HCT116 (cell line): ENCODE measurements at regions not wholly inside any gene's neighbourhood (a gene's known extent, or its start where the extent isn't known, plus 50 kb on each side); places are given as distances from the start of the nearest gene placed in this dataset.

Experiments
- ATAC-seq: fragments of 200-7000 bp; cut with Tn5 transposase; 2 replicates; pipeline ENCODE4 v1.9.1; 2020; ENCODE audit warnings: mild to moderate bottlenecking, moderate library complexity
- BruUV-seq: library from RNA; stranded (reverse); fragments of 400-500 nt; replicated peaks from 2 replicates; lab custom pipeline; 2021; lab: Mats Ljungman, UMichigan
- CTCF ChIA-PET: fragments of 300-600 bp; sonication (Branson Sonifier 250); formaldehyde crosslinking; loops from one replicate; lab custom pipeline; 2021; ENCODE audit warnings: antibody characterized with exemption; lab: Charles Lee
- POLR2A ChIA-PET: fragments of 300-600, 350-600 bp; sonication (Branson Sonifier 250); formaldehyde crosslinking; loops from one replicate; lab custom pipeline; 2021; ENCODE audit warnings: antibody characterized with exemption; lab: Charles Lee
- RAD21 ChIA-PET, 2 experiments: fragments of 300-600 bp; sonication (Branson Sonifier 250); formaldehyde crosslinking; loops; one replicate each; lab custom pipeline; 2023; ENCODE audit warnings: low total read pairs in 2 of 2; ENCODE audit not compliant: uncharacterized antibody in 2 of 2, unreplicated experiment in 2 of 2, low non-redundant PET in 1 of 2; lab: Charles Lee
- DNase-seq: peaks from one replicate; pipeline ENCODE4 v3.0.0-alpha.2; 2010; ENCODE audit warnings: low read depth, low spot score
- H2AFZ ChIP-seq: fragments of 200-600 bp; shearing (Covaris generic), sonication (generic); 2 replicates; pipeline ENCODE4 v1.6.1; 2017; ENCODE audit warnings: low read depth, mixed run types, mixed read lengths, antibody characterized with exemption, low read length; ENCODE audit not compliant: poor library complexity, severe bottlenecking
- H3K27ac ChIP-seq: 2 replicates; pipeline ENCODE4 v1.5.1; 2012; ENCODE audit warnings: low read depth, low read length
- H3K27me3 ChIP-seq: fragments of 200-600 bp; sonication (generic); 2 replicates; pipeline ENCODE4 v1.6.1; 2016; ENCODE audit warnings: mixed run types, low read length, mixed read lengths; ENCODE audit not compliant: insufficient read depth
- H3K36me3 ChIP-seq, 2 experiments: fragments of 200-500 bp in 1 of 2; fragments of 200-600 bp in 1 of 2; sonication (Bioruptor generic) in 1 of 2; sonication (generic) in 1 of 2; 2 replicates each; pipeline versions ENCODE4 v1.5.1 to v1.6.1; 2014 to 2016; ENCODE audit warnings: low read length in 2 of 2, inconsistent platforms in 1 of 2, mixed read lengths in 1 of 2, mixed run types in 1 of 2; ENCODE audit not compliant: insufficient read depth in 2 of 2, control insufficient read depth in 1 of 2
- H3K4me1 ChIP-seq, 2 experiments: fragments of 200-600 bp in 1 of 2; sonication (generic) in 1 of 2; 2 replicates each; pipeline versions ENCODE4 v1.5.1 to v1.6.1; 2012 to 2017; ENCODE audit warnings: low read length in 2 of 2, inconsistent platforms in 1 of 2, mild to moderate bottlenecking in 1 of 2, mixed read lengths in 1 of 2, mixed run types in 1 of 2, moderate library complexity in 1 of 2; ENCODE audit not compliant: insufficient read depth in 2 of 2, control insufficient read depth in 1 of 2
- H3K4me2 ChIP-seq: fragments of 200-600 bp; sonication (generic); 2 replicates; pipeline ENCODE4 v1.6.1; 2017; ENCODE audit warnings: mixed run types, low read length, mixed read lengths
- H3K4me3 ChIP-seq, 2 experiments: fragments of 200-600 bp in 1 of 2; sonication (generic) in 1 of 2; replicated peaks in 1 of 2; 2 replicates each; pipeline ENCODE4 v1.5.1; 2011 to 2016; ENCODE audit warnings: low read length in 2 of 2, control low read depth in 1 of 2, low read depth in 1 of 2, mild to moderate bottlenecking in 1 of 2, mixed read lengths in 1 of 2, mixed run types in 1 of 2
- H3K79me2 ChIP-seq: fragments of 200-600 bp; sonication (generic); 2 replicates; pipeline ENCODE4 v1.6.1; 2017; ENCODE audit warnings: mild to moderate bottlenecking, mixed run types, low read length, moderate library complexity, mixed read lengths; ENCODE audit not compliant: insufficient read depth
- H3K9ac ChIP-seq: fragments of 200-600 bp; sonication (generic); 2 replicates; pipeline ENCODE4 v1.6.1; 2016; ENCODE audit warnings: low read length, mixed read lengths
- H3K9me2 ChIP-seq: fragments of 200-600 bp; sonication (generic), shearing (Covaris generic); 2 replicates; pipeline ENCODE4 v1.6.1; 2017; ENCODE audit warnings: mixed run types, mild to moderate bottlenecking, moderate library complexity; ENCODE audit not compliant: insufficient read depth
- H3K9me3 ChIP-seq, 2 experiments: fragments of 200-500 bp in 1 of 2; fragments of 200-600 bp in 1 of 2; sonication (Bioruptor generic) in 1 of 2; sonication (generic) in 1 of 2; 2 replicates each; pipeline ENCODE4 v1.6.1; 2014 to 2017; ENCODE audit warnings: low read length in 2 of 2, mixed read lengths in 2 of 2, inconsistent platforms in 1 of 2, low read depth in 1 of 2, mild to moderate bottlenecking in 1 of 2, mixed run types in 1 of 2, moderate library complexity in 1 of 2; ENCODE audit not compliant: control insufficient read depth in 1 of 2, insufficient read depth in 1 of 2
- H4K20me1 ChIP-seq: fragments of 200-600 bp; sonication (generic), shearing (Covaris generic); 2 replicates; pipeline ENCODE4 v1.6.1; 2017; ENCODE audit warnings: mixed run types, mild to moderate bottlenecking, moderate library complexity; ENCODE audit not compliant: insufficient read depth
- ATF3 ChIP-seq: IDR thresholded peaks from 2 replicates; pipeline ENCODE4 v1.6.1; 2012
- CEBPB ChIP-seq: IDR thresholded peaks from 2 replicates; pipeline ENCODE4 v1.6.1; 2012; ENCODE audit warnings: low read depth
- CTCF ChIP-seq, 3 experiments: fragments of 200-600 bp in 1 of 3; sonication (generic) in 1 of 3; IDR thresholded peaks in 2 of 3; conservative IDR thresholded peaks in 1 of 3; 2 replicates each; pipeline ENCODE4 v1.5.1; 2012 to 2017; ENCODE audit warnings: low read depth in 2 of 3, low read length in 2 of 3, antibody characterized with exemption in 1 of 3, borderline replicate concordance in 1 of 3, control low read depth in 1 of 3, mild to moderate bottlenecking in 1 of 3, mixed read lengths in 1 of 3, mixed run types in 1 of 3, moderate library complexity in 1 of 3; ENCODE audit not compliant: insufficient read depth in 1 of 3
- EGR1 ChIP-seq: IDR thresholded peaks from 2 replicates; pipeline ENCODE4 v1.6.1; 2012; ENCODE audit warnings: low read depth
- EZH2 ChIP-seq: fragments of 200-600 bp; sonication (generic); IDR thresholded peaks from 2 replicates; pipeline ENCODE4 v1.6.1; 2017; ENCODE audit warnings: antibody characterized with exemption, mixed run types
- EZH2phosphoT487 ChIP-seq: fragments of 200-600 bp; IDR thresholded peaks from 2 replicates; pipeline ENCODE4 v1.6.1; 2018; ENCODE audit warnings: antibody characterized with exemption, borderline replicate concordance
- MAX ChIP-seq: IDR thresholded peaks from 2 replicates; pipeline ENCODE4 v1.6.1; 2012
- POLR2A ChIP-seq: IDR thresholded peaks from 2 replicates; pipeline ENCODE4 v1.7.0; 2011; ENCODE audit warnings: borderline replicate concordance; ENCODE audit not compliant: insufficient read depth, insufficient read length; ENCODE audit errors: extremely low read depth
- RAD21 ChIP-seq: IDR thresholded peaks from 2 replicates; pipeline ENCODE4 v1.6.1; 2012; ENCODE audit warnings: low read depth, mild to moderate bottlenecking
- SIN3A ChIP-seq: IDR thresholded peaks from 2 replicates; pipeline ENCODE4 v1.6.1; 2012; ENCODE audit warnings: low read depth
- SP1 ChIP-seq: IDR thresholded peaks from 2 replicates; pipeline ENCODE4 v1.6.1; 2012; ENCODE audit warnings: low read depth
- TCF7L2 ChIP-seq: IDR thresholded peaks from 2 replicates; pipeline ENCODE4 v1.7.0; 2011; ENCODE audit warnings: borderline replicate concordance, inconsistent platforms; ENCODE audit not compliant: insufficient read depth, insufficient read length; ENCODE audit errors: extremely low read depth
- YY1 ChIP-seq: IDR thresholded peaks from 2 replicates; pipeline ENCODE4 v1.6.1; 2011; ENCODE audit warnings: low read length, low read depth, moderate library complexity, mild to moderate bottlenecking; ENCODE audit not compliant: insufficient replicate concordance; ENCODE audit errors: extremely low read depth
- ZFX ChIP-seq: fragments of 450-650 bp; IDR thresholded peaks from 2 replicates; pipeline ENCODE4 v1.6.1; 2017
- ZNF274 ChIP-seq: fragments of 200-500 bp; sonication (Bioruptor generic); IDR thresholded peaks from 2 replicates; pipeline ENCODE4 v1.6.1; 2014; ENCODE audit warnings: mild to moderate bottlenecking, low read depth, low read length, inconsistent platforms
- intact Hi-C: fragments of 100-400 bp; cut with micrococcal nuclease; formaldehyde crosslinking; loops from 2 replicates; pipeline ENCODE4 v1.10.0; 2022

GRCh38 chr16:64638766-64639165 is 483.1 kb downstream of the CDH11 start:
- BruUV-seq = no TSS peak
- CTCF ChIA-PET = no interaction called here
- no peak overlapping the region for H3K4me3 ChIP-seq
- no peak for DNase-seq
- peaks cover 0 to 7% of the 10 kb centered on the region in 2 experiments; a peak in 2 of 4 replicates for H3K9me3 ChIP-seq
- H3K9ac ChIP-seq = no peak overlapping the region
- H3K79me2 ChIP-seq = no peaks in the 10 kb centered on the region
- no peak overlapping the region for H3K4me2 ChIP-seq
- H3K27me3 ChIP-seq = no peaks in the 10 kb centered on the region
- H3K4me1 ChIP-seq = no peaks in the 10 kb centered on the region
- intact Hi-C loops = no loop called here
- H3K9me2 ChIP-seq = no peaks in the 10 kb centered on the region
- H4K20me1 ChIP-seq = no peaks in the 10 kb centered on the region
- H2AFZ ChIP-seq = no peak overlapping the region
- no peak for ATAC-seq
- POLR2A ChIA-PET = no interaction called here
- H3K27ac ChIP-seq = no peak overlapping the region
- no peaks in the 10 kb centered on the region for H3K36me3 ChIP-seq
- TF ChIP-seq YY1 = no peak
- RAD21 ChIA-PET = no interaction called here

GRCh38 chr16:64629622-64630021 is 492.2 kb downstream of the CDH11 start:
- H3K4me3 ChIP-seq = no peak overlapping the region
- no peak overlapping the region for H3K27ac ChIP-seq
- no peaks in the 10 kb centered on the region for H4K20me1 ChIP-seq
- ATAC-seq = no peak
- H2AFZ ChIP-seq = no peak overlapping the region
- no peak for TF ChIP-seq EGR1
- no peak for TF ChIP-seq TCF7L2
- no peak for TF ChIP-seq SP1
- TF ChIP-seq RAD21 = no peak
- no peak for TF ChIP-seq EZH2
- TF ChIP-seq SIN3A = no peak
- no peak for TF ChIP-seq MAX
- no peak for TF ChIP-seq CEBPB
- TF ChIP-seq CTCF (IDR thresholded peaks at IDR 0.05 in 2 of 3, conservative IDR thresholded peaks at IDR 0.05 in 1 of 3; ENCODE audit: borderline replicate concordance in 1 of 3, insufficient read depth in 1 of 3, low read depth in 2 of 3, low read length in 2 of 3) = no peak
- TF ChIP-seq ZNF274 = no peak
- TF ChIP-seq ZFX = no peak
- no peak for TF ChIP-seq EZH2phosphoT487
- TF ChIP-seq POLR2A = no peak
- no peak for TF ChIP-seq ATF3
- TF ChIP-seq, all 23 proteins: peak for 0
- ChIA-PET CTCF (no interaction called here), POLR2A (no interaction called here), RAD21 (no interaction called here)
- H3K9ac ChIP-seq = no peak overlapping the region
- no peaks in the 10 kb centered on the region for H3K79me2 ChIP-seq
- intact Hi-C loops = no loop called here
- no peaks in the 10 kb centered on the region for H3K9me2 ChIP-seq
- peaks cover 4 to 33% of the 10 kb centered on the region in 2 experiments; a peak in 2 of 4 replicates for H3K9me3 ChIP-seq
- no peaks in the 10 kb centered on the region for H3K4me1 ChIP-seq
- H3K36me3 ChIP-seq = no peaks in the 10 kb centered on the region
- DNase-seq = no peak
- no TSS peak for BruUV-seq
- H3K4me2 ChIP-seq = no peak overlapping the region
- no peaks in the 10 kb centered on the region for H3K27me3 ChIP-seq
